A673 (cell line): ENCODE measurements at regions not wholly inside any gene's neighbourhood (a gene's known extent, or its start where the extent isn't known, plus 50 kb on each side); places are given as distances from the start of the nearest gene placed in this dataset.

Source experiments
- EZH2 ChIP-seq: fragments of 200-600 bp; sonication (generic); IDR thresholded peaks from 2 replicates; pipeline ENCODE4 v1.6.1; 2017; ENCODE audit warnings: borderline replicate concordance, low read depth, mild to moderate bottlenecking, mixed read lengths, antibody characterized with exemption, low read length; ENCODE audit not compliant: poor library complexity, severe bottlenecking
- TF ChIP-seq, protein P1 (sequence below): fragments of 300-800, 200-600 bp; sonication (generic); conservative IDR thresholded peaks from 2 replicates; pipeline ENCODE4 v1.5.1; 2017; ENCODE audit warnings: low read depth, mild to moderate bottlenecking, antibody characterized with exemption, low read length, moderate library complexity, mixed read lengths

GRCh38 chr7:410395-410910 lies 109.2 kb downstream of the PDGFA start:
- TF ChIP-seq, protein P1, sequence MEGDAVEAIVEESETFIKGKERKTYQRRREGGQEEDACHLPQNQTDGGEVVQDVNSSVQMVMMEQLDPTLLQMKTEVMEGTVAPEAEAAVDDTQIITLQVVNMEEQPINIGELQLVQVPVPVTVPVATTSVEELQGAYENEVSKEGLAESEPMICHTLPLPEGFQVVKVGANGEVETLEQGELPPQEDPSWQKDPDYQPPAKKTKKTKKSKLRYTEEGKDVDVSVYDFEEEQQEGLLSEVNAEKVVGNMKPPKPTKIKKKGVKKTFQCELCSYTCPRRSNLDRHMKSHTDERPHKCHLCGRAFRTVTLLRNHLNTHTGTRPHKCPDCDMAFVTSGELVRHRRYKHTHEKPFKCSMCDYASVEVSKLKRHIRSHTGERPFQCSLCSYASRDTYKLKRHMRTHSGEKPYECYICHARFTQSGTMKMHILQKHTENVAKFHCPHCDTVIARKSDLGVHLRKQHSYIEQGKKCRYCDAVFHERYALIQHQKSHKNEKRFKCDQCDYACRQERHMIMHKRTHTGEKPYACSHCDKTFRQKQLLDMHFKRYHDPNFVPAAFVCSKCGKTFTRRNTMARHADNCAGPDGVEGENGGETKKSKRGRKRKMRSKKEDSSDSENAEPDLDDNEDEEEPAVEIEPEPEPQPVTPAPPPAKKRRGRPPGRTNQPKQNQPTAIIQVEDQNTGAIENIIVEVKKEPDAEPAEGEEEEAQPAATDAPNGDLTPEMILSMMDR: no peak
- TF ChIP-seq EZH2: no peak
